Neuronal stem cell (in vitro differentiated cells): ENCODE measurements at regions not wholly inside any gene's neighbourhood (a gene's known extent, or its start where the extent isn't known, plus 50 kb on each side); places are given as distances from the start of the nearest gene placed in this dataset.

Source experiments
- DNase-seq: peaks from one replicate; pipeline ENCODE4 v3.0.0-alpha.2; 2013; ENCODE audit warnings: low spot score
- H2AFZ ChIP-seq: one replicate; pipeline ENCODE4 v1.6.1; 2013; ENCODE audit warnings: mild to moderate bottlenecking, low read length, inconsistent platforms
- H2AK5ac ChIP-seq: 2 replicates; pipeline ENCODE4 v1.6.1; 2013; ENCODE audit warnings: low read depth, mild to moderate bottlenecking, inconsistent platforms, low read length, moderate library complexity, mixed read lengths
- H2BK120ac ChIP-seq: 2 replicates; pipeline ENCODE4 v1.6.1; 2013; ENCODE audit warnings: low read depth, mild to moderate bottlenecking, inconsistent platforms, low read length, moderate library complexity, mixed read lengths
- H2BK12ac ChIP-seq: one replicate; pipeline ENCODE4 v1.6.1; 2013; ENCODE audit warnings: low read length, inconsistent platforms
- H2BK15ac ChIP-seq: 2 replicates; pipeline ENCODE4 v1.6.1; 2013; ENCODE audit warnings: mild to moderate bottlenecking, low read length, inconsistent platforms, mixed read lengths
- H2BK5ac ChIP-seq: one replicate; pipeline ENCODE4 v1.6.1; 2013; ENCODE audit warnings: inconsistent platforms, mild to moderate bottlenecking, low read length, moderate library complexity
- H3K14ac ChIP-seq: one replicate; pipeline ENCODE4 v1.6.1; 2013; ENCODE audit warnings: low read length, inconsistent platforms
- H3K18ac ChIP-seq: 2 replicates; pipeline ENCODE4 v1.6.1; 2013; ENCODE audit warnings: low read length, inconsistent platforms
- H3K23ac ChIP-seq: 2 replicates; pipeline ENCODE4 v1.6.1; 2013; ENCODE audit warnings: low read depth, mild to moderate bottlenecking, mixed read lengths, low read length, inconsistent platforms; ENCODE audit not compliant: poor library complexity
- H3K27ac ChIP-seq: replicated peaks from 3 replicates; pipeline ENCODE4 v1.5.1; 2013; ENCODE audit warnings: low read length, inconsistent platforms
- H3K27me3 ChIP-seq, 3 experiments: 2 replicates each; pipeline ENCODE4 v1.6.1; 2013; ENCODE audit warnings: low read length in 3 of 3, mild to moderate bottlenecking in 2 of 3, inconsistent platforms in 1 of 3, low read depth in 1 of 3, mixed read lengths in 1 of 3, moderate library complexity in 1 of 3; ENCODE audit not compliant: control insufficient read depth in 3 of 3, insufficient read depth in 3 of 3
- H3K36me3 ChIP-seq, 2 donors: replicated peaks in 1 of 2; 2 replicates each; pipeline ENCODE4 v1.6.1; 2013; ENCODE audit warnings: low read length in 2 of 2; ENCODE audit not compliant: control insufficient read depth in 2 of 2, insufficient read depth in 2 of 2
- H3K4ac ChIP-seq: 2 replicates; pipeline ENCODE4 v1.6.1; 2013; ENCODE audit warnings: inconsistent platforms, mild to moderate bottlenecking, low read length, moderate library complexity
- H3K4me1 ChIP-seq, 2 donors: 1 replicate in 1 of 2; 2 replicates in 1 of 2; pipeline ENCODE4 v1.6.1; 2013; ENCODE audit warnings: low read length in 2 of 2, low read depth in 1 of 2; ENCODE audit not compliant: control insufficient read depth in 2 of 2, insufficient read depth in 1 of 2
- H3K4me2 ChIP-seq: one replicate; pipeline ENCODE4 v1.6.1; 2013; ENCODE audit warnings: mild to moderate bottlenecking, low read length, inconsistent platforms; ENCODE audit not compliant: insufficient read depth, poor library complexity, severe bottlenecking
- H3K4me3 ChIP-seq, 2 donors: 2 replicates each; pipeline ENCODE4 v1.5.1; 2013; ENCODE audit warnings: low read length in 2 of 2, mild to moderate bottlenecking in 2 of 2, inconsistent platforms in 1 of 2, moderate library complexity in 1 of 2
- H3K79me1 ChIP-seq: one replicate; pipeline ENCODE4 v1.6.1; 2013; ENCODE audit warnings: low read depth, mild to moderate bottlenecking, inconsistent platforms, low read length, moderate library complexity
- H3K9ac ChIP-seq: one replicate; pipeline ENCODE4 v1.6.1; 2013; ENCODE audit warnings: mild to moderate bottlenecking, low read depth, low read length, inconsistent platforms; ENCODE audit not compliant: poor library complexity
- H3K9me3 ChIP-seq, 2 donors: replicated peaks in 1 of 2; 2 replicates each; pipeline versions ENCODE3 to v1.6.1; 2013; ENCODE audit warnings: low read length in 2 of 2, mild to moderate bottlenecking in 2 of 2, inconsistent platforms in 1 of 2, low read depth in 1 of 2, mixed read lengths in 1 of 2, moderate library complexity in 1 of 2; ENCODE audit not compliant: control insufficient read depth in 2 of 2, insufficient read depth in 1 of 2
- H4K8ac ChIP-seq: one replicate; pipeline ENCODE4 v1.6.1; 2013; ENCODE audit warnings: low read depth, mild to moderate bottlenecking, inconsistent platforms, low read length, moderate library complexity
- H4K91ac ChIP-seq: one replicate; pipeline ENCODE4 v1.6.1; 2013; ENCODE audit warnings: low read length, low read depth, mild to moderate bottlenecking, inconsistent platforms; ENCODE audit not compliant: poor library complexity
- WGBS, 2 donors: extraction: QIAGEN DNeasy Blood & Tissue Kit; methylation state at CpG; one replicate each; pipeline ENCODE4 v1.1.7; 2013; ENCODE audit warnings: missing lambda C conversion rate in 2 of 2, mixed read lengths in 1 of 2; ENCODE audit not compliant: insufficient read length in 2 of 2, insufficient replicate concordance in 1 of 2; ENCODE audit errors: extremely low coverage in 2 of 2; 5-methylcytosine and 5-hydroxymethylcytosine counted together

DNA sequence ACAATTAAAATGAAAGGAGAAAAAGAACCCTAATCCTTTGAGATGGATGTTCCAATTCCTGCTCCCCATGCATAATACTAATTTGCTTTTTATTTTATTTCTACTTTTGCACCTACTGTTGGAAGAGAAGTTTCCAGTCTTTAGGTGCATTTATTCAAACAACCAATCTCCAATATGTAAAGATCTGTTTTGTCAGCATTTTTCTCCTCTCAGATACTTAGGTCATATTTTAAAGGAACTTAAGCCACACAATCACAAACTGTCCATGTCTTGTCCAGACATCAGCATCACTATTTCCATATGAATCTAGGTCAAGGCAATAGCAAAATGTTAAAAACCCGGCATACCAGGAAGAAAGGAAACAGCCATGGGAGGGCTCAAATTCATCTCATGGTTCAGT is 1023.2 kb downstream of the BCL11A start:
- Histone ChIP-seq H2BK5ac (no peak overlapping the region), H3K36me3 (no peaks in the 10 kb centered on the region), H2AK5ac (no peak overlapping the region)

GRCh38 chr2:59529726-59530125 is 1023.7 kb downstream of the BCL11A start:
- H2AK5ac ChIP-seq: no peak overlapping the region

More for the DNA sequence above, 1023.2 kb downstream of the BCL11A start:
- no peak overlapping the region for H4K8ac ChIP-seq
- H3K14ac ChIP-seq: no peak overlapping the region
- H3K9me3 ChIP-seq: no peaks in the 10 kb centered on the region
- no peak overlapping the region for H3K9ac ChIP-seq
- no peak overlapping the region for H2BK120ac ChIP-seq
- no peak overlapping the region for H3K4me3 ChIP-seq
- no peak overlapping the region for H3K4ac ChIP-seq
- H3K4me1 ChIP-seq: no peaks in the 10 kb centered on the region
- no CpG with 5 or more reads among the region's 1 CpG for WGBS, 2 donors
- H3K79me1 ChIP-seq: no peaks in the 10 kb centered on the region
- H4K91ac ChIP-seq: no peak overlapping the region
- no peak overlapping the region for H3K18ac ChIP-seq
- H2BK12ac ChIP-seq: no peak overlapping the region
- no peak overlapping the region for H3K27ac ChIP-seq
- H2BK15ac ChIP-seq: no peak overlapping the region
- H2AFZ ChIP-seq: no peak overlapping the region
- H3K23ac ChIP-seq: no peak overlapping the region
- no peaks in the 10 kb centered on the region for H3K27me3 ChIP-seq
- no peak for DNase-seq
- no peak overlapping the region for H3K4me2 ChIP-seq

GRCh38 chr2:59528525-59528924 is 1024.9 kb downstream of the BCL11A start:
- no peak overlapping the region for H3K14ac ChIP-seq
- H3K9me3 ChIP-seq: no peaks in the 10 kb centered on the region
- no peak overlapping the region for H4K8ac ChIP-seq
- no peak overlapping the region for H3K23ac ChIP-seq
- H3K18ac ChIP-seq: no peak overlapping the region
- H2BK5ac ChIP-seq: no peak overlapping the region
- no peak overlapping the region for H3K4ac ChIP-seq
- H3K27ac ChIP-seq: no peak overlapping the region
- H3K9ac ChIP-seq: no peak overlapping the region
- no peaks in the 10 kb centered on the region for H3K27me3 ChIP-seq
- no peaks in the 10 kb centered on the region for H3K4me1 ChIP-seq
- no peak overlapping the region for H2AFZ ChIP-seq
- no peak overlapping the region for H3K4me2 ChIP-seq
- H2BK120ac ChIP-seq: no peak overlapping the region
- no peak overlapping the region for H2BK12ac ChIP-seq
- no peak for DNase-seq
- H4K91ac ChIP-seq: no peak overlapping the region
- WGBS, 2 donors: no CpG with 5 or more reads among the region's 4 CpGs
- H2BK15ac ChIP-seq: no peak overlapping the region
- no peak overlapping the region for H2AK5ac ChIP-seq
- no peaks in the 10 kb centered on the region for H3K36me3 ChIP-seq
- no peaks in the 10 kb centered on the region for H3K79me1 ChIP-seq
- H3K4me3 ChIP-seq: no peak overlapping the region

More at GRCh38 chr2:59529726-59530125, 1023.7 kb downstream of the BCL11A start:
- Histone ChIP-seq H2BK15ac (no peak overlapping the region), H3K36me3 (no peaks in the 10 kb centered on the region), H3K4me3 (no peak overlapping the region), H2BK5ac (no peak overlapping the region), H3K9me3 (no peaks in the 10 kb centered on the region), H2AFZ (no peak overlapping the region), H3K4me2 (no peak overlapping the region), H4K8ac (no peak overlapping the region), H3K18ac (no peak overlapping the region), H3K27ac (no peak overlapping the region), H3K23ac (no peak overlapping the region), H2BK120ac (no peak overlapping the region), H3K4me1 (no peaks in the 10 kb centered on the region), H4K91ac (no peak overlapping the region), H3K14ac (no peak overlapping the region), H3K4ac (no peak overlapping the region), H3K9ac (no peak overlapping the region), H2BK12ac (no peak overlapping the region), H3K27me3 (no peaks in the 10 kb centered on the region), H3K79me1 (no peaks in the 10 kb centered on the region)
- DNase-seq: no peak
- WGBS, 2 donors: no CpG with 5 or more reads among the region's 7 CpGs

DNA sequence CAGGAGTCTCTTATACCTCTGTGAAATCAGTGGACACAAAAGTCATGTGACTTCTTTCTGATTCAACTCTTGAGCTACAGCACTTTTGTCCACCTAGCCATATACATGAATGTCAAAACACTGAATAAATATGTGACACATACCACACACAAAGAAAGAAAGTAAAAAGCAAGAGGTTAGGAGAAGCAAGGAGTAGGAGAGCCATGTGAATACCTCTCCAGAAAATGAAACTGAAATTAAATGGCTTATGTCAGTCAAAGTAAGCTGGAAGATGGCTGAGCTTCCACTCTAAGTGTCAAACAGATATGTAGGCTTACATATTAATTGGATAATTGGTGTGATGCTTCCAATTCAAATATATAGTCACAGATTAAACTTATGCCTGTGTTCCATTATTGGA is 1050.5 kb downstream of the BCL11A start:
- no peaks in the 10 kb centered on the region for H3K4me1 ChIP-seq
- H2BK120ac ChIP-seq: no peak overlapping the region
- H2BK12ac ChIP-seq: no peak overlapping the region
- no peak overlapping the region for H3K4ac ChIP-seq
- H2BK5ac ChIP-seq: no peak overlapping the region
- H3K18ac ChIP-seq: no peak overlapping the region
- H3K4me3 ChIP-seq: no peak overlapping the region
- H2AK5ac ChIP-seq: no peak overlapping the region
- H2AFZ ChIP-seq: no peak overlapping the region
- no peak overlapping the region for H4K91ac ChIP-seq
- H3K9me3 ChIP-seq: no peaks in the 10 kb centered on the region
- H3K23ac ChIP-seq: no peak overlapping the region
- H3K9ac ChIP-seq: no peak overlapping the region
- no peak overlapping the region for H4K8ac ChIP-seq
- H3K4me2 ChIP-seq: no peak overlapping the region
- no peak overlapping the region for H2BK15ac ChIP-seq
- no peaks in the 10 kb centered on the region for H3K36me3 ChIP-seq
- no peak overlapping the region for H3K14ac ChIP-seq
- no peak overlapping the region for H3K27ac ChIP-seq
- H3K79me1 ChIP-seq: no peaks in the 10 kb centered on the region
- DNase-seq: no peak
- H3K27me3 ChIP-seq: no peaks in the 10 kb centered on the region
